Muscle layer of duodenum (tissue), 2 donors: ENCODE measurements at regions not wholly inside any gene's neighbourhood (a gene's known extent, or its start where the extent isn't known, plus 50 kb on each side); places are given as distances from the start of the nearest gene placed in this dataset.

Source experiments
- H3K27ac ChIP-seq: one replicate; pipeline ENCODE4 v1.7.0; 2013; ENCODE audit warnings: mild to moderate bottlenecking, low read length
- H3K27me3 ChIP-seq: one replicate; pipeline ENCODE4 v1.7.0; 2013; ENCODE audit warnings: low read depth, mild to moderate bottlenecking, control low read depth, low read length
- H3K36me3 ChIP-seq, 2 donors: one replicate each; pipeline ENCODE4 v1.7.0; 2013; ENCODE audit warnings: low read length in 2 of 2, control low read depth in 1 of 2, mild to moderate bottlenecking in 1 of 2; ENCODE audit not compliant: insufficient read depth in 2 of 2, control insufficient read depth in 1 of 2
- H3K4me1 ChIP-seq, 2 donors: one replicate each; pipeline ENCODE4 v1.7.0; 2013; ENCODE audit warnings: low read length in 2 of 2, mild to moderate bottlenecking in 2 of 2, control low read depth in 1 of 2, moderate library complexity in 1 of 2; ENCODE audit not compliant: insufficient read depth in 2 of 2, control insufficient read depth in 1 of 2
- H3K4me3 ChIP-seq, 2 donors: one replicate each; pipeline ENCODE4 v1.7.0; 2013; ENCODE audit warnings: low read length in 2 of 2, low read depth in 1 of 2, mild to moderate bottlenecking in 1 of 2
- H3K9me3 ChIP-seq, 2 donors: one replicate each; pipeline ENCODE4 v1.7.0; 2013; ENCODE audit warnings: low read length in 2 of 2, control low read depth in 1 of 2, mild to moderate bottlenecking in 1 of 2; ENCODE audit not compliant: control insufficient read depth in 1 of 2
- donor health status: healthy.

DNA sequence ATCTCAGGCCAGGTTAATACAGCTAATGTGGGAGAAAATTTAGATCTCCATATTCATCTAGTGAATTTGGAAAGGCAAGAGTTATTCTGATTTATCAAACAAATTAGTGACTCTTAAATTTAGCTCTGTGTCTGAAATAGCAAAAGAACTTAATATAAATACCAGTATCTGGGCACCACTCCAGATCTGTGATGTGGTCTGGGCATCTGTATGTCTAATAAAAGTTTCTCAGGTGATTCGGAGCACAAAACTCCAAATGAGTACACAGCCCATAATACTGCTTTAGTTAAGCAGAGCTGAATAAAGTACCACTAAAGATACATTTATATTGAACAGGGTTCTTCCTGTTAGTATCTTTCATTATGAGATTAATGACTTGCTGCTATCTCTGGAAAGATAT, 261.4 kb downstream of the BAMBI start:
- Histone ChIP-seq H3K27ac (no peak overlapping the region), H3K27me3 (no peaks in the 10 kb centered on the region), H3K9me3 (no peaks in the 10 kb centered on the region), H3K36me3 (no peaks in the 10 kb centered on the region), H3K4me3 (no peak overlapping the region), H3K4me1 (peaks cover 0 to 5% of the 10 kb centered on the region in 2 donors)

DNA sequence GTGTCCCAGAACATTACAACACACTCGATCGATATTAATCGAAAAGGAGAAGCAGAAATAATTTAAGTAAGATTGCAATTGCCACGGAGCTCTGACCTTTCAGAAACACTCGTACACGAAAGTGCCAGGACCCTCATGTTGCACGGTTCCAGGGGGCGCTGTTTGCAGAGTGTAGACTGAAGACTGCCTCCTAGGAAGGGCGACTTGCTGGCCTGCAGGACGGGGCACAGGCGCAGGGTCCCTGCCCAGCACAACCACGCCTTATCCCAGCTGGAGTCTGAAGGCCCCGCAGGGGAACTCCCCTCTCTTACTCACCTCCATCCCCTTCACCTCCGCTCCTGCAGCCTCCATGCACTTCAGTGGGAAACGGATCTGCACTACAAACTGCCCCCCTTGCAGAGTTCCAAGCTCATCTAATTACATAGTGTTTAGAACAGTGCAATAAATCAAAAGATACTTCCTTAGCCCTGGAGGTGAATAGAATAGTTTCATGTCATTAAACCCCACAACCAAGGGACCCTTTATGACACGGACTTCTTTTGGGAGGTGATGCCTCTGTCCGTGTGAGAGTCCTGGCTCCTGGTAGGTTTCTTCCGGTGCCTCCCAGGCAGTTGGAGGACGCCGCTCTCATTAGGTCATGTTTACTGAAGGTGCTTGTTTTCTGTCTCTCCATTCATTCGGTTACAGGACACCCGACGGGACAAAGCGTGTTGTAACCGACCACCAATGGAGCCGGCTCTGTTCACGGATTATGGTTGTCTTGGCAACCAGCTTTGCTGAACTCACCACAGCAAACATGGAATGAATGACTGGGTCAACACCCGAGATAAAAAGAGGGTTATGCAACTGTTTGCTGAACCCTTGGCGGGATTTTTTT, 262.2 kb downstream of the BAMBI start:
- Histone ChIP-seq H3K27ac (no peak overlapping the region), H3K27me3 (no peaks in the 10 kb centered on the region), H3K9me3 (no peaks in the 10 kb centered on the region), H3K36me3 (no peaks in the 10 kb centered on the region), H3K4me1 (peaks cover 0 to 5% of the 10 kb centered on the region in 2 donors), H3K4me3 (no peak overlapping the region)

GRCh38 chr10:28940158-28940888, 263.0 kb downstream of the BAMBI start:
- Histone ChIP-seq H3K4me3 (no peak overlapping the region), H3K9me3 (no peaks in the 10 kb centered on the region), H3K4me1 (peaks cover 0 to 5% of the 10 kb centered on the region in 2 donors), H3K27ac (no peak overlapping the region), H3K27me3 (no peaks in the 10 kb centered on the region), H3K36me3 (no peaks in the 10 kb centered on the region)

- Histone ChIP-seq H3K4me1 (peaks cover 0 to 5% of the 10 kb centered on the region in 2 donors), H3K27me3 (no peaks in the 10 kb centered on the region), H3K9me3 (no peaks in the 10 kb centered on the region), H3K4me3 (no peak overlapping the region), H3K36me3 (no peaks in the 10 kb centered on the region), H3K27ac (no peak overlapping the region)
Measured at GRCh38 chr10:28942012-28942411, 264.7 kb downstream of the BAMBI start.

DNA sequence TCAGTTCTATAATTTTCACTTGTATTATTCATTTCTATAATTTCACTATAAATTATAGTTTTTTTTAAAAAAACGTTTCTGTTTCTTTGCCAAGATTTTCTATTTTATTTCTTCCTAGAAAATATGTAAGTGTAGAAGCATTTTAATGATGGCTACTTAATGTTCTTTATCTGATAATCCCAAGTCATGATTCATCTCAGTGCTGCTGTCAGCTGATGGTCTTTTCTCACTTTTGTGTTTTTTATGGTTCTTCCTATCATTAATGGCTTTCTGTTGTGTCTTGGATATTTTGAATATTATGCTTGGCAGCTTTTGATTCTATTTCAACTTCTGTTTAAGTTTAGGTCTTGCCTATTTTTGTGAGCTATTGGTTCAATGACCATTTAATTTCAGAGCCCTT, 268.6 kb downstream of the BAMBI start:
- H3K27me3 ChIP-seq = no peaks in the 10 kb centered on the region
- H3K36me3 ChIP-seq = no peaks in the 10 kb centered on the region
- no peaks in the 10 kb centered on the region for H3K4me1 ChIP-seq
- no peaks in the 10 kb centered on the region for H3K9me3 ChIP-seq
- no peak overlapping the region for H3K27ac ChIP-seq
- H3K4me3 ChIP-seq = no peak overlapping the region

DNA sequence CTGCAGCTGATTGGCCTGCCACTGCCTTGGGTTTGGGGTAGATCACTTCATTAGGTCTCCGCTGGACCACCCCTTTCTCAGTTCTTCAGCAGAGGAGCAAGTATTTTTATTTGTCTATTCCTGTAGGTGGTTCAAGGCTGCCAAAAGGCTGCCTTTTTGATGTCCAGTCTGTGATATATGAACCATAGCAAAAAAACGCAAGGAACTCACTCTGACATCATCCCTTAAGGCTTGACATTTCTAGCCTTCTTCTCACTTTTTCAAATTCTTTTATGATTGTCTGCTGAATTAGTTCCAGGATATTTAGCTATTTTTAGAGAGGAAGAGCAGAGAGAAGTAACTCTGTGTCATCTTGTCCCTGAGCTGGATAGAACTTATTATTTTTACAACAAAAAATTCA, 269.2 kb downstream of the BAMBI start:
- H3K27me3 ChIP-seq = no peaks in the 10 kb centered on the region
- no peak overlapping the region for H3K27ac ChIP-seq
- H3K36me3 ChIP-seq = no peaks in the 10 kb centered on the region
- no peaks in the 10 kb centered on the region for H3K9me3 ChIP-seq
- H3K4me3 ChIP-seq = no peak overlapping the region
- no peaks in the 10 kb centered on the region for H3K4me1 ChIP-seq

DNA sequence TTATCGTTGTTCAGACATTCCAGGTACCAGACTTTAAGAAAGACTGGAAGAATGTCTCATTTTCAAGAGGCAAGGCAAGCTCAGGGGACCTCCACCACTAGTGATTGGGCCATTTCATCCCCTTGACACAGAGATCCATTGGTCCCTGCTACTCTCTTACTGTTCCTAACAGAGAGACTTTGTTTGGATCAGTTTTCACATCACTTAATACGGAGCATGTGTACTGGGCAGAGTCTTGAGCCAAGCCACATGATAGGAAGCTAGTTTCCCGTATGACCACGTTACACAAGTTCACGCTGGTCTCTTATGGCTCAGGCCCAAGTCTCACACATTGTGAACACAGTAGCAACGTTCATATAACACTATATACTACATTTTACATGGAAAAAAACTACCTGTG, 269.9 kb downstream of the BAMBI start:
- H3K9me3 ChIP-seq = no peaks in the 10 kb centered on the region
- no peaks in the 10 kb centered on the region for H3K27me3 ChIP-seq
- no peaks in the 10 kb centered on the region for H3K36me3 ChIP-seq
- no peaks in the 10 kb centered on the region for H3K4me1 ChIP-seq
- no peak overlapping the region for H3K27ac ChIP-seq
- H3K4me3 ChIP-seq = no peak overlapping the region

DNA sequence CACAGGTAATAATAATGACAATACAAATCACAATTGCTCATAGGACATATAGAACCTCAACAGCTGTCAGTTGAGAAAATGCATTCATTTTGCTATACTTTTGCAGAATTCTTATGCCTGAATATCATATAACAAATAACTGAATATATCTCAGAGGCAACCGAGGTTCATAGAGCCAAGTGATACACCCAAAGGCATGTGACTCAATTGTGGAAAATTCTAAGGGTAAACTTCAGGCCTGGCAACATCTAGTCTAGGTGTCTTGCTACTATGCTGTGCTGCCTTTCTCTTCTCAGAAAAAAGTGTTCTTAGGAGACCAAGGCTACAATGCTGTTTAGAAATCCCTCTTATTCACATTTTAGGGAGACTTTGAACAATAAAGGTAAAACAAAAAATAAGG, 270.7 kb downstream of the BAMBI start:
- H3K4me1 ChIP-seq = no peaks in the 10 kb centered on the region
- H3K27me3 ChIP-seq = no peaks in the 10 kb centered on the region
- H3K9me3 ChIP-seq = no peaks in the 10 kb centered on the region
- no peaks in the 10 kb centered on the region for H3K36me3 ChIP-seq
- H3K4me3 ChIP-seq = no peak overlapping the region
- H3K27ac ChIP-seq = no peak overlapping the region

DNA sequence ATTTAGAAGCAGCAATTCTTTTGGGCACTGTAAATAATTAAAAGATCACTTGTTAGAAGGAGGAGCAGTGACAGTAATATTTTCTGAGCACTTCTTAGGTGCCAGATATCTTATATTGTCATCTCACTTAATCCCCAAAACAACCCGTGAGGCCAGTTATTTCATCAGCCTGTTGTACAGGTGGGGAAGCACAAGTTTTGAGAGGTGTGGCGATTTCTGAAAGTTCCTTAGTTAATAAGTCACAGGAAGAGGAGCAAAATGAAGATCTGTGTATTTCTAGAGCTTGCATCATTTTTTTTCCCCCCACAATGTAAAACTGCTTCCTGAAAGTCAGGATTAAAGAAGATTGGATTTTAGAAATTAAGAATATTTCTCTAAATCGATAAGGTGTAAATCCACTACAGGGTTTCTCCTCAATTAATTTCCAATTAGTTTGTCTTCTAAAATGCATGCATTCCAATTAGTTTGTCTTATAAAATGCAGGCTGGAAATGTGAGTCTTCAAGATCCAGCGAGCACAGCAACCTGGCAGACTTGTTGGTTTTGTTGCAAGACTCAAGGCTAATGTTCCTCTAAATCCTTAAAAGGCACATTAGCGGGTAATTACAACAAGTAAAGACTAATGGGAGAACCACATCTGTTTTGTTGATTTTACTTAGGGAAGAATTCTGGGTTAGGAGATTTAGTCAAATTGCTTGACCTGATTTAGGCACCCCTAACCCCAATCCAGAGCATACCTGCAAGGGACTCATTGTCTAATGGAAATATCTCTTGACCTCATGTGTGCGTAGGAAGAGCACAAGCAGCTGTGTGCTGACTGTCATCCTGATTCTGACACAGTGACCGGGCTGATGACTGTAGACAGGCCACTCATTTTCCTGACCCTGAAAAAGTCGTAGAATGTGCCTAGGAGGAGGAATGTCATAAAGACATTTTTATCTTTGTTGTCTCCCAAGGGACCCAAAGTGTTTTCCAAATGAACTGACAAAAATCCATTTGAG, 272.0 kb downstream of the BAMBI start:
- Histone ChIP-seq H3K4me1 (no peaks in the 10 kb centered on the region), H3K9me3 (no peaks in the 10 kb centered on the region), H3K4me3 (no peak overlapping the region), H3K27ac (no peak overlapping the region), H3K27me3 (no peaks in the 10 kb centered on the region), H3K36me3 (no peaks in the 10 kb centered on the region)

DNA sequence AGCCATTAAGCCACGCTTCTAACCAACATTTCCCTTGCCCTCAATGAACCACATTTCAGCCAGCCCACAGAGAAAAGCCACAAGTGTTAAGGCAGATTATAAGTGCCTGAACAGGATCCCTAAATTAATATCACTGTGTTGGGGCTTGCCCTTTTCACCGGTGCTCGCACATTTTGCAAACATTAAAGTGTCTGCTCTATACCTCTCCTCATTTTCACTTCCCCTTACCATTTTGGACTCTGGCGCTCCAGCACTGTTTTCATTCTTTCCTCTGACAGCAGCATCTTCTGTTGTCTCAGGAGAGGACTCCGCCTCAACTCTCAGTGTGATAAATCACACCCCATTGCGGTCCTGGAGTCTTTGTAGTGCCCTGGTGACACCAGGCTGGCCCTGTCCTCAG, 274.2 kb downstream of the BAMBI start:
- no peaks in the 10 kb centered on the region for H3K4me1 ChIP-seq
- no peak overlapping the region for H3K4me3 ChIP-seq
- H3K36me3 ChIP-seq = no peaks in the 10 kb centered on the region
- no peaks in the 10 kb centered on the region for H3K27me3 ChIP-seq
- H3K27ac ChIP-seq = no peak overlapping the region
- H3K9me3 ChIP-seq = no peaks in the 10 kb centered on the region

DNA sequence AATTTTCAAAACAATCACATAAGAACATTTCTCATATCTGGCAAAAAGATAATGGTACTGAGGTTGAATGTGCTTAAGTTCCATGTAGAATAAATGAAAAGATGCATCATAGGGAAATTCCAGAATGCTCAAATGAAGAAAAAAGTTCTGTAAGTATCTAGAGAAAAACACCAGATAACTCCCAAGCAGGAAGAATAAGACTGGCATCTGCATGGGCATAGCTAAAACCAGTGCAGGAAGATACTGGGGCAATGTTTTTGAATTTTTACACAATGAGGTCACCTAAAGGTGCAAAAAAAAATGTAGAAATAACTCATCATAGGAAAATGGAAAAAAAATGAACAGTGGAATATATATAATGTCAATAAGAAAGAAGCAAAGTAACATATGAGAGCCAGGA, 275.2 kb downstream of the BAMBI start:
- Histone ChIP-seq H3K27ac (no peak overlapping the region), H3K9me3 (no peaks in the 10 kb centered on the region)

More for the DNA sequence above, 275.2 kb downstream of the BAMBI start:
- Histone ChIP-seq H3K4me1 (no peaks in the 10 kb centered on the region), H3K4me3 (no peak overlapping the region), H3K27me3 (no peaks in the 10 kb centered on the region), H3K36me3 (no peaks in the 10 kb centered on the region)
